Retinal pigment epithelial cell (primary cell): ENCODE measurements at regions not wholly inside any gene's neighbourhood (a gene's known extent, or its start where the extent isn't known, plus 50 kb on each side); places are given as distances from the start of the nearest gene placed in this dataset.
"Not testable (repeated sequence)": the region's sequence is repeated elsewhere in the genome, so short reads cannot be mapped to it uniquely, and the experiment has no call there.

Experiments used
- DNase-seq: peaks from one replicate; pipeline ENCODE4 v3.0.0-alpha.2; 2010; ENCODE audit warnings: low read depth
- H3K4me3 ChIP-seq: 2 replicates; pipeline ENCODE4 v1.5.1; 2011; ENCODE audit warnings: mild to moderate bottlenecking, low read length, control low read depth, moderate library complexity
- TF ChIP-seq, protein P1 (sequence below): conservative IDR thresholded peaks from 2 replicates; pipeline ENCODE4 v1.5.1; 2011; ENCODE audit warnings: low read depth, low read length, control low read depth, inconsistent platforms

DNA sequence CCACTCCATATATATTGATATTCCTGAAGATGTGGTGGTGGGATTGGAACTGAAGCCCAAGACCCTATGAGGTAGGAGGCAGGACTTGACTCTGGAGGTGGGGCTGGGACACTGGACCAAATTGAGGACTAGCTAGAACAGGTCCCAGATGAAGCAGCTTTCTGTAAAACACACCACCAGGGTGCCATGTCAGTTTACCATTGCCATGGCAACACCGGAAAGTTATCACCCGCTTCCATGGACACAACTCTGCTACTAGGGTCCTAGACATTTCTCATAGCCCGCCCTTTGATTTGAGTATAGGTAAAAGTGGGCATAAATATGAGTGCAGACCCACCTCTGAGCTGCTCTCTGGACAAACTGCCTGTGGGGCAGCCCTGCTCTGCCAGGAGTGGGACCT is 490.5 kb upstream of the PFKP start:
- H3K4me3 ChIP-seq, result no peak overlapping the region
- TF ChIP-seq, protein P1, sequence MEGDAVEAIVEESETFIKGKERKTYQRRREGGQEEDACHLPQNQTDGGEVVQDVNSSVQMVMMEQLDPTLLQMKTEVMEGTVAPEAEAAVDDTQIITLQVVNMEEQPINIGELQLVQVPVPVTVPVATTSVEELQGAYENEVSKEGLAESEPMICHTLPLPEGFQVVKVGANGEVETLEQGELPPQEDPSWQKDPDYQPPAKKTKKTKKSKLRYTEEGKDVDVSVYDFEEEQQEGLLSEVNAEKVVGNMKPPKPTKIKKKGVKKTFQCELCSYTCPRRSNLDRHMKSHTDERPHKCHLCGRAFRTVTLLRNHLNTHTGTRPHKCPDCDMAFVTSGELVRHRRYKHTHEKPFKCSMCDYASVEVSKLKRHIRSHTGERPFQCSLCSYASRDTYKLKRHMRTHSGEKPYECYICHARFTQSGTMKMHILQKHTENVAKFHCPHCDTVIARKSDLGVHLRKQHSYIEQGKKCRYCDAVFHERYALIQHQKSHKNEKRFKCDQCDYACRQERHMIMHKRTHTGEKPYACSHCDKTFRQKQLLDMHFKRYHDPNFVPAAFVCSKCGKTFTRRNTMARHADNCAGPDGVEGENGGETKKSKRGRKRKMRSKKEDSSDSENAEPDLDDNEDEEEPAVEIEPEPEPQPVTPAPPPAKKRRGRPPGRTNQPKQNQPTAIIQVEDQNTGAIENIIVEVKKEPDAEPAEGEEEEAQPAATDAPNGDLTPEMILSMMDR, result no peak
- DNase-seq, result no peak

DNA sequence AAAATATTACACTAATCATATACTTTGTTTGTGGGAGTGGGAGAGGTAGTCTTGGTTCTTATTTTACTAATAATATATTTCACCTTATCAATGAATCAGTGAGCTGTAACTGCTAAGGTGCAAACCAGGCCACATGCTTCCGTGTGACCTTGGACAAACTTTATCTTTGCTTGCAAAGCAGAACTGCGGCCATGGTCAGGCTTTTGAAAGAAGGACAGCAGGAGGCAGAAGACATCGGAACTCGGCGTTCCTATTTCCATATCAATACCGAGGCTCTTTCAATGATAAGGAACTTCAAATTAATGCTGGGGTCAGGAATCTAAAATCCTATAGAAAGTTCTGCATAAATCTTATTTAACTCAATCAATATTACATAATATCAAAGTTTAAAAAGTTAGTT is 491.9 kb upstream of the PFKP start:
- H3K4me3 ChIP-seq, result no peak overlapping the region
- TF ChIP-seq, protein P1, result no peak
- DNase-seq, result no peak

GRCh38 chr10:2572611-2573010 is 494.7 kb upstream of the PFKP start:
- no peak overlapping the region for H3K4me3 ChIP-seq
- TF ChIP-seq, protein P1, result no peak

DNA sequence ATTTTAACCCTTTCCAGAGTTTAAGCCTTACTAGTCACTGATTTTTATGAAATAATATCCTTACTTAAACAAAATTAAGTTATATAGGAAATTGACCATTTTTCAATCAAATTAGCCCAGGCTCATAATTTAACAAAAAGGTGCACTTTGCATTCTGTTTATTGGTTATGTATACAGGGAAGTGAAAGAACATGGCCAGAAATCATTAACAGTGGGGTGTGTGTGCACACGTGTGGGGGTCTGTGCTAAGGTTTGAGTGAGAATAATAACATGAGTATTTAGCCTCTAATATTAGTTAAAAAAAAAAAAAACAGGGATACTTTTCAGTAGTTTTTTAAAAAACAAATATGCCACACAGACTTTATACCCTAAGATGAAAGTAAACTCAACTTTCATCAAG is 510.5 kb upstream of the PFKP start:
- TF ChIP-seq, protein P1, result no peak
- H3K4me3 ChIP-seq, result no peak overlapping the region
- DNase-seq, result no peak

More at GRCh38 chr10:2572611-2573010, 494.7 kb upstream of the PFKP start:
- no peak for DNase-seq

GRCh38 chr10:2548071-2548470 is 519.3 kb upstream of the PFKP start:
- DNase-seq, result no peak
- no peak overlapping the region for H3K4me3 ChIP-seq
- TF ChIP-seq, protein P1, result no peak

DNA sequence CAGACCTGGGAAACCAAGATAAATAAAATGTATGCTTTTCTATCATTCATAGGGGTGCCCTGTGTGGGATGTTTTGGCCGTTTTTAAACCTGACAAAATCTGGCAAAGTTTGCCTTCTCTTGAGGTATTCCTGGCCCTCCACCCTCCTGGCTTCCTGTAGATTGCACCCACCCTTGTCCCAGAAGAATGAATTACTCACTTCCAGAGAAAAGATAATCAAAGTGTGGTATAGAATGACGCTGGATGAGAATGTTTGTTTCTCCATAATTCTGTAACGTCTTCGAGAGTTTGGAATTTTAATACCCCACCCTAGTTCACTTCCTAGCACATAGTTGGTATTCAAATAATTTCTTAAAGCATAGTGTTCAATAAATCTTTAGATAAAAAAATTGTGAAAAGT is 519.7 kb upstream of the PFKP start:
- no peak overlapping the region for H3K4me3 ChIP-seq
- TF ChIP-seq, protein P1, result no peak
- no peak for DNase-seq

DNA sequence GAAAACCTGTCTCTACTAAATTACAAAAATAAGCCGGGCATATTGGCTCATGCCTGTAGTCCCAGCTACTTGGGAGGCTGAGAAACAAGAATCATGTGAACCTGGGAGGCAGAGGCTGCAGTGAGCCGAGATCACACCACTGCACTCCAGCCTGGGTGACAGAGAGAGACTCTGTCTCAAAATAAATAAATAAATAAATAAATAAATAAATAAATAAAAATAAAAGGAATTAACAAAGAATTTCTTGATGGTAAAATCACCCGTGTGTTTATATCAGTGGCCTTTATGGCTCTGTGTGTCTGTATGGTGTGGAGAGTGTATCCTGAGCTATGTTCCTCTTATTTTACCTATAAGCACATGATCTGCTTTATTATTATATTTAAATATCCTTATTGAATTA is 520.5 kb upstream of the PFKP start:
- not testable (repeated sequence) for H3K4me3 ChIP-seq

DNA sequence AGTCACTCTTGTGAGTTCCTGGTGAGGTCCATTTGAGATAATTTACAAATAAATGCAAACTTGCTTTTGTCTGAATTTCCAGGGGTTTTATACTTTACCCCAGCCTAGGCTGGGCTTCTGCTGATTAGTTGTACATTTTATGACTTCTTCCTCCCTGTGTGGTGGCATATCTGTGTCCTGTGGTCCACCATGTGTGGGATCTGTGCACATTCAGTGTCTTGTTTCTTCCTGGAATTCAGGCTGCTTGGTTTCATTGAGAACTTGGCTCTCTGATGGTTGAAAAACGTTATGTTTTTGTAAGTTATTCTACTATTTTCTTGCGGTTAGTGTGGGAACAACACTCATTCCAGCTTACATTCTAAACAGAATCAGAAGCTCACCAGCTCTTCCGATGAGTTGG is 523.4 kb upstream of the PFKP start:
- DNase-seq, result no peak
- TF ChIP-seq, protein P1, result no peak
- no peak overlapping the region for H3K4me3 ChIP-seq

More for the DNA sequence above, 520.5 kb upstream of the PFKP start:
- not testable (repeated sequence) for DNase-seq
